ENCODE measurements at regions not wholly inside any gene's neighbourhood (a gene's known extent, or its start where the extent isn't known, plus 50 kb on each side); places are given as distances from the start of the nearest gene placed in this dataset.

GRCh38 chr10:60728056-60728455, 50.2 kb upstream of the CDK1 start:
- Histone ChIP-seq H3K9me3 (ENCODE audit: control insufficient read depth in 2 of 2, insufficient read depth in 1 of 2, low read length in 1 of 2) (no peaks in the 10 kb centered on the region), H3K4me3 (ENCODE audit: low read length in 2 of 2) (no peak overlapping the region), H3K4me1 (ENCODE audit: control insufficient read depth in 2 of 2, insufficient read depth in 2 of 2, low read length in 2 of 2) (peaks cover 0 to 8% of the 10 kb centered on the region in 2 donors), H3K36me3 (ENCODE audit: control insufficient read depth in 2 of 2, insufficient read depth in 2 of 2, low read length in 1 of 2) (no peaks in the 10 kb centered on the region), H3K27ac (ENCODE audit: low read depth in 1 of 2, low read length in 1 of 2) (peak overlapping the region; percentile 48 to 49), H3K27me3 (ENCODE audit: control insufficient read depth in 2 of 2, insufficient read depth in 1 of 2, low read length in 1 of 2) (peaks cover 0 to 17% of the 10 kb centered on the region in 2 donors)
- WGBS, result 29% methylated on average over 5 of the region's 5 CpGs
- DNase-seq (ENCODE audit: low read depth in 6 of 9, low spot score in 9 of 9), result peak in 5 of 9 donors; percentile 34 to 68 (median 47)

GRCh38 chr10:60726257-60726656, 52.0 kb upstream of the CDK1 start:
- no peak overlapping the region for H3K27ac ChIP-seq (ENCODE audit: low read depth in 1 of 2, low read length in 1 of 2)

GRCh38 chr10:60722623-60723022, 55.7 kb upstream of the CDK1 start:
- H3K4me1 ChIP-seq (ENCODE audit: control insufficient read depth in 2 of 2, insufficient read depth in 2 of 2, low read length in 2 of 2), result no peaks in the 10 kb centered on the region
- no peak overlapping the region for H3K4me3 ChIP-seq (ENCODE audit: low read length in 2 of 2)
- no peaks in the 10 kb centered on the region for H3K9me3 ChIP-seq (ENCODE audit: control insufficient read depth in 2 of 2, insufficient read depth in 1 of 2, low read length in 1 of 2)
- WGBS, result 87% methylated on average over 3 of the region's 3 CpGs
- H3K27ac ChIP-seq (ENCODE audit: low read depth in 1 of 2, low read length in 1 of 2), result no peak overlapping the region
- H3K27me3 ChIP-seq (ENCODE audit: control insufficient read depth in 2 of 2, insufficient read depth in 1 of 2, low read length in 1 of 2), result no peaks in the 10 kb centered on the region
- DNase-seq (ENCODE audit: low read depth in 6 of 9, low spot score in 9 of 9), result no peak
- no peaks in the 10 kb centered on the region for H3K36me3 ChIP-seq (ENCODE audit: control insufficient read depth in 2 of 2, insufficient read depth in 2 of 2, low read length in 1 of 2)

More at GRCh38 chr10:60726257-60726656, 52.0 kb upstream of the CDK1 start:
- Histone ChIP-seq H3K36me3 (ENCODE audit: control insufficient read depth in 2 of 2, insufficient read depth in 2 of 2, low read length in 1 of 2) (no peaks in the 10 kb centered on the region), H3K9me3 (ENCODE audit: control insufficient read depth in 2 of 2, insufficient read depth in 1 of 2, low read length in 1 of 2) (no peaks in the 10 kb centered on the region), H3K4me3 (ENCODE audit: low read length in 2 of 2) (no peak overlapping the region), H3K27me3 (ENCODE audit: control insufficient read depth in 2 of 2, insufficient read depth in 1 of 2, low read length in 1 of 2) (no peaks in the 10 kb centered on the region), H3K4me1 (ENCODE audit: control insufficient read depth in 2 of 2, insufficient read depth in 2 of 2, low read length in 2 of 2) (no peaks in the 10 kb centered on the region)
- DNase-seq (ENCODE audit: low read depth in 6 of 9, low spot score in 9 of 9), result no peak

GRCh38 chr10:60719721-60720120, 58.6 kb upstream of the CDK1 start:
- 95% methylated on average over 1 of the region's 1 CpG for WGBS
- H3K4me1 ChIP-seq (ENCODE audit: control insufficient read depth in 2 of 2, insufficient read depth in 2 of 2, low read length in 2 of 2), result no peaks in the 10 kb centered on the region

GRCh38 chr10:60718886-60719285, 59.4 kb upstream of the CDK1 start:
- Histone ChIP-seq H3K27me3 (ENCODE audit: control insufficient read depth in 2 of 2, insufficient read depth in 1 of 2, low read length in 1 of 2) (no peaks in the 10 kb centered on the region), H3K4me1 (ENCODE audit: control insufficient read depth in 2 of 2, insufficient read depth in 2 of 2, low read length in 2 of 2) (no peaks in the 10 kb centered on the region), H3K9me3 (ENCODE audit: control insufficient read depth in 2 of 2, insufficient read depth in 1 of 2, low read length in 1 of 2) (no peaks in the 10 kb centered on the region), H3K36me3 (ENCODE audit: control insufficient read depth in 2 of 2, insufficient read depth in 2 of 2, low read length in 1 of 2) (no peaks in the 10 kb centered on the region), H3K4me3 (ENCODE audit: low read length in 2 of 2) (no peak overlapping the region), H3K27ac (ENCODE audit: low read depth in 1 of 2, low read length in 1 of 2) (no peak overlapping the region)
- DNase-seq (ENCODE audit: low read depth in 6 of 9, low spot score in 9 of 9), result no peak
- WGBS, result 86% methylated on average over 1 of the region's 1 CpG

More at GRCh38 chr10:60719721-60720120, 58.6 kb upstream of the CDK1 start:
- H3K9me3 ChIP-seq (ENCODE audit: control insufficient read depth in 2 of 2, insufficient read depth in 1 of 2, low read length in 1 of 2), result no peaks in the 10 kb centered on the region
- H3K27me3 ChIP-seq (ENCODE audit: control insufficient read depth in 2 of 2, insufficient read depth in 1 of 2, low read length in 1 of 2), result no peaks in the 10 kb centered on the region
- H3K4me3 ChIP-seq (ENCODE audit: low read length in 2 of 2), result no peak overlapping the region
- no peak for DNase-seq (ENCODE audit: low read depth in 6 of 9, low spot score in 9 of 9)
- H3K27ac ChIP-seq (ENCODE audit: low read depth in 1 of 2, low read length in 1 of 2), result no peak overlapping the region
- H3K36me3 ChIP-seq (ENCODE audit: control insufficient read depth in 2 of 2, insufficient read depth in 2 of 2, low read length in 1 of 2), result no peaks in the 10 kb centered on the region

GRCh38 chr10:60717852-60718251, 60.4 kb upstream of the CDK1 start:
- Histone ChIP-seq H3K27me3 (ENCODE audit: control insufficient read depth in 2 of 2, insufficient read depth in 1 of 2, low read length in 1 of 2) (no peaks in the 10 kb centered on the region), H3K4me1 (ENCODE audit: control insufficient read depth in 2 of 2, insufficient read depth in 2 of 2, low read length in 2 of 2) (no peaks in the 10 kb centered on the region), H3K36me3 (ENCODE audit: control insufficient read depth in 2 of 2, insufficient read depth in 2 of 2, low read length in 1 of 2) (no peaks in the 10 kb centered on the region), H3K4me3 (ENCODE audit: low read length in 2 of 2) (no peak overlapping the region), H3K27ac (ENCODE audit: low read depth in 1 of 2, low read length in 1 of 2) (no peak overlapping the region), H3K9me3 (ENCODE audit: control insufficient read depth in 2 of 2, insufficient read depth in 1 of 2, low read length in 1 of 2) (no peaks in the 10 kb centered on the region)
- DNase-seq (ENCODE audit: low read depth in 6 of 9, low spot score in 9 of 9), result no peak

- no peaks in the 10 kb centered on the region for H3K36me3 ChIP-seq (ENCODE audit: control insufficient read depth in 2 of 2, insufficient read depth in 2 of 2, low read length in 1 of 2)
- H3K27me3 ChIP-seq (ENCODE audit: control insufficient read depth in 2 of 2, insufficient read depth in 1 of 2, low read length in 1 of 2), result no peaks in the 10 kb centered on the region
- H3K27ac ChIP-seq (ENCODE audit: low read depth in 1 of 2, low read length in 1 of 2), result no peak overlapping the region
- no peaks in the 10 kb centered on the region for H3K9me3 ChIP-seq (ENCODE audit: control insufficient read depth in 2 of 2, insufficient read depth in 1 of 2, low read length in 1 of 2)
- WGBS, result 31% methylated on average over 2 of the region's 2 CpGs
- no peaks in the 10 kb centered on the region for H3K4me1 ChIP-seq (ENCODE audit: control insufficient read depth in 2 of 2, insufficient read depth in 2 of 2, low read length in 2 of 2)
- no peak for DNase-seq (ENCODE audit: low read depth in 6 of 9, low spot score in 9 of 9)
- H3K4me3 ChIP-seq (ENCODE audit: low read length in 2 of 2), result no peak overlapping the region
Observed at GRCh38 chr10:60714233-60714632, 64.0 kb upstream of the CDK1 start.

GRCh38 chr10:60711496-60711895, 66.8 kb upstream of the CDK1 start:
- no peaks in the 10 kb centered on the region for H3K4me1 ChIP-seq (ENCODE audit: control insufficient read depth in 2 of 2, insufficient read depth in 2 of 2, low read length in 2 of 2)
- no peaks in the 10 kb centered on the region for H3K27me3 ChIP-seq (ENCODE audit: control insufficient read depth in 2 of 2, insufficient read depth in 1 of 2, low read length in 1 of 2)
- no peaks in the 10 kb centered on the region for H3K9me3 ChIP-seq (ENCODE audit: control insufficient read depth in 2 of 2, insufficient read depth in 1 of 2, low read length in 1 of 2)
- DNase-seq (ENCODE audit: low read depth in 6 of 9, low spot score in 9 of 9), result no peak
- no peak overlapping the region for H3K4me3 ChIP-seq (ENCODE audit: low read length in 2 of 2)
- no peak overlapping the region for H3K27ac ChIP-seq (ENCODE audit: low read depth in 1 of 2, low read length in 1 of 2)
- H3K36me3 ChIP-seq (ENCODE audit: control insufficient read depth in 2 of 2, insufficient read depth in 2 of 2, low read length in 1 of 2), result no peaks in the 10 kb centered on the region
- WGBS, result 98% methylated on average over 2 of the region's 2 CpGs

- Histone ChIP-seq H3K27ac (ENCODE audit: low read depth in 1 of 2, low read length in 1 of 2) (no peak overlapping the region), H3K9me3 (ENCODE audit: control insufficient read depth in 2 of 2, insufficient read depth in 1 of 2, low read length in 1 of 2) (no peaks in the 10 kb centered on the region), H3K4me1 (ENCODE audit: control insufficient read depth in 2 of 2, insufficient read depth in 2 of 2, low read length in 2 of 2) (no peaks in the 10 kb centered on the region), H3K4me3 (ENCODE audit: low read length in 2 of 2) (no peak overlapping the region), H3K36me3 (ENCODE audit: control insufficient read depth in 2 of 2, insufficient read depth in 2 of 2, low read length in 1 of 2) (no peaks in the 10 kb centered on the region), H3K27me3 (ENCODE audit: control insufficient read depth in 2 of 2, insufficient read depth in 1 of 2, low read length in 1 of 2) (no peaks in the 10 kb centered on the region)
- no peak for DNase-seq (ENCODE audit: low read depth in 6 of 9, low spot score in 9 of 9)
- 97% methylated on average over 1 of the region's 1 CpG for WGBS
Observed at GRCh38 chr10:60710041-60710440, 68.2 kb upstream of the CDK1 start.

GRCh38 chr10:60708666-60709065, 69.6 kb upstream of the CDK1 start:
- Histone ChIP-seq H3K36me3 (ENCODE audit: control insufficient read depth in 2 of 2, insufficient read depth in 2 of 2, low read length in 1 of 2) (no peaks in the 10 kb centered on the region), H3K4me3 (ENCODE audit: low read length in 2 of 2) (no peak overlapping the region), H3K4me1 (ENCODE audit: control insufficient read depth in 2 of 2, insufficient read depth in 2 of 2, low read length in 2 of 2) (no peaks in the 10 kb centered on the region), H3K27ac (ENCODE audit: low read depth in 1 of 2, low read length in 1 of 2) (no peak overlapping the region), H3K9me3 (ENCODE audit: control insufficient read depth in 2 of 2, insufficient read depth in 1 of 2, low read length in 1 of 2) (no peaks in the 10 kb centered on the region), H3K27me3 (ENCODE audit: control insufficient read depth in 2 of 2, insufficient read depth in 1 of 2, low read length in 1 of 2) (no peaks in the 10 kb centered on the region)
- no peak for DNase-seq (ENCODE audit: low read depth in 6 of 9, low spot score in 9 of 9)
- WGBS, result 0% methylated on average over 1 of the region's 1 CpG

All from thymus (tissue), 11 donors.